OCI-LY7 (cell line): ENCODE measurements at regions not wholly inside any gene's neighbourhood (a gene's known extent, or its start where the extent isn't known, plus 50 kb on each side); places are given as distances from the start of the nearest gene placed in this dataset.

Experiments
- EZH2phosphoT487 ChIP-seq: fragments of 200-600 bp; sonication (generic); IDR thresholded peaks from 2 replicates; pipeline ENCODE4 v1.6.1; 2018; ENCODE audit warnings: low read depth, borderline replicate concordance, mild to moderate bottlenecking, mixed run types, antibody characterized with exemption, low read length, moderate library complexity, mixed read lengths
- TF ChIP-seq, protein P1 (sequence below): fragments of 200-600 bp; sonication (generic); conservative IDR thresholded peaks from 2 replicates; pipeline ENCODE4 v1.5.1; 2014; ENCODE audit warnings: mild to moderate bottlenecking, antibody characterized with exemption, low read length, moderate library complexity, mixed read lengths

DNA sequence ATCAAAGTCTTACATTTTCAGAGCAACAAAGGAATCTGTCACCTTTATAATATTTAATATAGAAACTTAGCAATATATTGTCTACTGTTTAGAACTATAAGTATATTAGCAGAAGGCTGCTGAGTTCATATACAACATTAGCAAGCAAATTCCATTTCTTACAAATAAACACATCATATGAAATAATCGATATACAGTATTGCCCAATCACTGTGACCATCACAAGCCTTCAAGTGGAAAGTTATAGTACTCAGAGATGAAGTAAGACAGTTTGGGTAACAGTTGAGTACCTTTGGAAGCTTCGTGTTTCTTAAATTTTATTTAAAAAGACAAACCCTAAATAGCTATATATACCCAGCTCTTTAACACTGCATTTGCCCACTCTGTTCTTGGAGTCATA is 135.2 kb upstream of the IRX1 start:
- TF ChIP-seq, protein P1, sequence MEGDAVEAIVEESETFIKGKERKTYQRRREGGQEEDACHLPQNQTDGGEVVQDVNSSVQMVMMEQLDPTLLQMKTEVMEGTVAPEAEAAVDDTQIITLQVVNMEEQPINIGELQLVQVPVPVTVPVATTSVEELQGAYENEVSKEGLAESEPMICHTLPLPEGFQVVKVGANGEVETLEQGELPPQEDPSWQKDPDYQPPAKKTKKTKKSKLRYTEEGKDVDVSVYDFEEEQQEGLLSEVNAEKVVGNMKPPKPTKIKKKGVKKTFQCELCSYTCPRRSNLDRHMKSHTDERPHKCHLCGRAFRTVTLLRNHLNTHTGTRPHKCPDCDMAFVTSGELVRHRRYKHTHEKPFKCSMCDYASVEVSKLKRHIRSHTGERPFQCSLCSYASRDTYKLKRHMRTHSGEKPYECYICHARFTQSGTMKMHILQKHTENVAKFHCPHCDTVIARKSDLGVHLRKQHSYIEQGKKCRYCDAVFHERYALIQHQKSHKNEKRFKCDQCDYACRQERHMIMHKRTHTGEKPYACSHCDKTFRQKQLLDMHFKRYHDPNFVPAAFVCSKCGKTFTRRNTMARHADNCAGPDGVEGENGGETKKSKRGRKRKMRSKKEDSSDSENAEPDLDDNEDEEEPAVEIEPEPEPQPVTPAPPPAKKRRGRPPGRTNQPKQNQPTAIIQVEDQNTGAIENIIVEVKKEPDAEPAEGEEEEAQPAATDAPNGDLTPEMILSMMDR = no peak
- no peak for TF ChIP-seq EZH2phosphoT487
